Mesodermal cell (in vitro differentiated cells): ENCODE measurements at regions not wholly inside any gene's neighbourhood (a gene's known extent, or its start where the extent isn't known, plus 50 kb on each side); places are given as distances from the start of the nearest gene placed in this dataset.

Source experiments
- H3K27ac ChIP-seq: 2 replicates; pipeline ENCODE4 v1.7.0; 2013; ENCODE audit warnings: mild to moderate bottlenecking, low read depth, low read length, moderate library complexity; ENCODE audit not compliant: severe bottlenecking
- H3K36me3 ChIP-seq: 2 replicates; pipeline ENCODE4 v1.7.1; 2013; ENCODE audit warnings: mild to moderate bottlenecking, low read length, moderate library complexity; ENCODE audit not compliant: control insufficient read depth, insufficient read depth
- H3K4me1 ChIP-seq: one replicate; pipeline ENCODE4 v1.7.1; 2013; ENCODE audit warnings: mild to moderate bottlenecking, low read length; ENCODE audit not compliant: insufficient read depth, control insufficient read depth, poor library complexity, severe bottlenecking
- H3K4me3 ChIP-seq: 2 replicates; pipeline ENCODE4 v1.7.0; 2013; ENCODE audit warnings: low read length, control low read depth, mild to moderate bottlenecking; ENCODE audit not compliant: insufficient read depth, poor library complexity, severe bottlenecking; ENCODE audit errors: extremely low read depth
- H3K9me3 ChIP-seq: 2 replicates; pipeline ENCODE4 v1.7.1; 2013; ENCODE audit warnings: mild to moderate bottlenecking, low read length, moderate library complexity; ENCODE audit not compliant: control insufficient read depth
- WGBS, 2 experiments: methylation state at CpG; one replicate each; pipeline ENCODE4 v1.1.5; 2013; ENCODE audit warnings: missing lambda C conversion rate in 2 of 2; ENCODE audit not compliant: insufficient coverage in 2 of 2; 5-methylcytosine and 5-hydroxymethylcytosine counted together

- WGBS, 2 experiments, result 75% methylated on average over 2 of the region's 4 CpGs
- Histone ChIP-seq H3K4me3 (no peak overlapping the region), H3K36me3 (no peaks in the 10 kb centered on the region), H3K4me1 (no peaks in the 10 kb centered on the region), H3K27ac (no peak overlapping the region), H3K9me3 (no peaks in the 10 kb centered on the region)
Measured at GRCh38 chr14:58697930-58698642, 60.3 kb downstream of the DACT1 start.

- Histone ChIP-seq H3K4me1 (no peaks in the 10 kb centered on the region), H3K4me3 (no peak overlapping the region), H3K36me3 (no peaks in the 10 kb centered on the region), H3K9me3 (no peaks in the 10 kb centered on the region), H3K27ac (no peak overlapping the region)
- 86 to 100% methylated on average over 1 of the region's 1 CpG for WGBS, 2 experiments
Measured at GRCh38 chr14:58699681-58700205, 62.0 kb downstream of the DACT1 start.

GRCh38 chr14:58701156-58701555, 63.4 kb downstream of the DACT1 start:
- Histone ChIP-seq H3K36me3 (no peaks in the 10 kb centered on the region), H3K4me3 (no peak overlapping the region), H3K9me3 (no peaks in the 10 kb centered on the region), H3K27ac (no peak overlapping the region), H3K4me1 (no peaks in the 10 kb centered on the region)
- 100% methylated on average over 1 to 2 of the region's 3 CpGs for WGBS, 2 experiments

- WGBS, 2 experiments, result 100% methylated on average over 1 of the region's 1 CpG
- Histone ChIP-seq H3K9me3 (no peaks in the 10 kb centered on the region), H3K4me1 (no peaks in the 10 kb centered on the region), H3K4me3 (no peak overlapping the region), H3K36me3 (no peaks in the 10 kb centered on the region), H3K27ac (no peak overlapping the region)
Measured at GRCh38 chr14:58701604-58702003, 63.8 kb downstream of the DACT1 start.

GRCh38 chr14:58702441-58703160, 64.8 kb downstream of the DACT1 start:
- no CpG with 5 or more reads among the region's 1 CpG for WGBS, 2 experiments
- Histone ChIP-seq H3K9me3 (no peaks in the 10 kb centered on the region), H3K27ac (no peak overlapping the region), H3K36me3 (no peaks in the 10 kb centered on the region), H3K4me3 (no peak overlapping the region), H3K4me1 (no peaks in the 10 kb centered on the region)

GRCh38 chr14:58703161-58703506, 65.4 kb downstream of the DACT1 start:
- H3K27ac ChIP-seq, result no peak overlapping the region
- no peak overlapping the region for H3K4me3 ChIP-seq
- H3K36me3 ChIP-seq, result no peaks in the 10 kb centered on the region
- WGBS, 2 experiments, result no CpG with 5 or more reads among the region's 1 CpG
- no peaks in the 10 kb centered on the region for H3K4me1 ChIP-seq
- H3K9me3 ChIP-seq, result no peaks in the 10 kb centered on the region

- Histone ChIP-seq H3K9me3 (no peaks in the 10 kb centered on the region), H3K27ac (no peak overlapping the region), H3K4me1 (no peaks in the 10 kb centered on the region), H3K4me3 (no peak overlapping the region), H3K36me3 (no peaks in the 10 kb centered on the region)
- 79 to 100% methylated on average over 1 to 2 of the region's 2 CpGs for WGBS, 2 experiments
Measured at GRCh38 chr14:58705066-58705465, 67.3 kb downstream of the DACT1 start.

GRCh38 chr14:58707949-58708348, 70.2 kb downstream of the DACT1 start:
- Histone ChIP-seq H3K36me3 (no peaks in the 10 kb centered on the region), H3K4me3 (no peak overlapping the region), H3K4me1 (no peaks in the 10 kb centered on the region), H3K9me3 (no peaks in the 10 kb centered on the region), H3K27ac (no peak overlapping the region)
- 88 to 100% methylated on average over 1 of the region's 1 CpG for WGBS, 2 experiments

- no peaks in the 10 kb centered on the region for H3K4me1 ChIP-seq
- no peak overlapping the region for H3K4me3 ChIP-seq
- 78 to 83% methylated on average over 2 of the region's 2 CpGs for WGBS, 2 experiments
- H3K9me3 ChIP-seq, result no peaks in the 10 kb centered on the region
- no peak overlapping the region for H3K27ac ChIP-seq
- H3K36me3 ChIP-seq, result no peaks in the 10 kb centered on the region
Measured at GRCh38 chr14:58709949-58710348, 72.2 kb downstream of the DACT1 start.

GRCh38 chr14:58711382-58711781, 73.6 kb downstream of the DACT1 start:
- no peak overlapping the region for H3K27ac ChIP-seq
- no peaks in the 10 kb centered on the region for H3K4me1 ChIP-seq
- no peaks in the 10 kb centered on the region for H3K36me3 ChIP-seq
- no peaks in the 10 kb centered on the region for H3K9me3 ChIP-seq
- WGBS, 2 experiments, result 100% methylated on average over 2 of the region's 3 CpGs; no CpG with 5 or more reads in 1 of the 2 experiments
- H3K4me3 ChIP-seq, result no peak overlapping the region

- Histone ChIP-seq H3K27ac (no peak overlapping the region), H3K9me3 (no peaks in the 10 kb centered on the region), H3K36me3 (no peaks in the 10 kb centered on the region), H3K4me3 (no peak overlapping the region), H3K4me1 (no peaks in the 10 kb centered on the region)
- WGBS, 2 experiments, result 90 to 94% methylated on average over 5 of the region's 6 CpGs
Measured at GRCh38 chr14:58712357-58712756, 74.6 kb downstream of the DACT1 start.
